ENCODE measurements at regions not wholly inside any gene's neighbourhood (a gene's known extent, or its start where the extent isn't known, plus 50 kb on each side); places are given as distances from the start of the nearest gene placed in this dataset.
"Not testable (repeated sequence)": the region's sequence is repeated elsewhere in the genome, so short reads cannot be mapped to it uniquely, and the experiment has no call there.

GRCh38 chr7:156510966-156511365 lies 129.6 kb upstream of the RNF32 start:
- H3K27me3 ChIP-seq (replicated peaks): no peaks in the 10 kb centered on the region
- H3K36me3 ChIP-seq (replicated peaks): no peaks in the 10 kb centered on the region
- H3K4me3 ChIP-seq (ENCODE audit: low read depth, low read length): no peak overlapping the region
- H3K27ac ChIP-seq: no peak overlapping the region
- TF ChIP-seq CTCF (IDR thresholded peaks at IDR 0.05; ENCODE audit: low read depth, low read length, missing control alignments): no peak
- no peak for DNase-seq
- in situ Hi-C loops (cut with HindIII; ENCODE audit: low pct_ligation_motif_present, low sequenced_read_pairs): no loop called here

GRCh38 chr7:156509216-156509615 lies 131.4 kb upstream of the RNF32 start:
- TF ChIP-seq CTCF (IDR thresholded peaks at IDR 0.05; ENCODE audit: low read depth, low read length, missing control alignments): no peak
- no peak overlapping the region for H3K4me3 ChIP-seq (ENCODE audit: low read depth, low read length)
- in situ Hi-C loops (cut with HindIII; ENCODE audit: low pct_ligation_motif_present, low sequenced_read_pairs): no loop called here
- H3K27me3 ChIP-seq (replicated peaks): no peaks in the 10 kb centered on the region
- no peaks in the 10 kb centered on the region for H3K36me3 ChIP-seq (replicated peaks)
- H3K27ac ChIP-seq: no peak overlapping the region
- no peak for DNase-seq

GRCh38 chr7:156505876-156506275 lies 134.7 kb upstream of the RNF32 start:
- no peaks in the 10 kb centered on the region for H3K36me3 ChIP-seq (replicated peaks)
- no peak for TF ChIP-seq CTCF (IDR thresholded peaks at IDR 0.05; ENCODE audit: low read depth, low read length, missing control alignments)
- H3K27me3 ChIP-seq (replicated peaks): no peaks in the 10 kb centered on the region
- H3K27ac ChIP-seq: no peak overlapping the region
- H3K4me3 ChIP-seq (ENCODE audit: low read depth, low read length): no peak overlapping the region
- no peak for DNase-seq
- in situ Hi-C loops (cut with HindIII; ENCODE audit: low pct_ligation_motif_present, low sequenced_read_pairs): no loop called here

- no peaks in the 10 kb centered on the region for H3K27me3 ChIP-seq (replicated peaks)
- in situ Hi-C loops (cut with HindIII; ENCODE audit: low pct_ligation_motif_present, low sequenced_read_pairs): no loop called here
- H3K27ac ChIP-seq: no peak overlapping the region
- no peaks in the 10 kb centered on the region for H3K36me3 ChIP-seq (replicated peaks)
- no peak for DNase-seq
- TF ChIP-seq CTCF (IDR thresholded peaks at IDR 0.05; ENCODE audit: low read depth, low read length, missing control alignments): no peak
- H3K4me3 ChIP-seq (ENCODE audit: low read depth, low read length): no peak overlapping the region
Measured at GRCh38 chr7:156504687-156505545, 135.7 kb upstream of the RNF32 start.

- in situ Hi-C loops (cut with HindIII; ENCODE audit: low pct_ligation_motif_present, low sequenced_read_pairs): no loop called here
- no peaks in the 10 kb centered on the region for H3K36me3 ChIP-seq (replicated peaks)
- H3K27me3 ChIP-seq (replicated peaks): no peaks in the 10 kb centered on the region
- no peak for TF ChIP-seq CTCF (IDR thresholded peaks at IDR 0.05; ENCODE audit: low read depth, low read length, missing control alignments)
- no peak overlapping the region for H3K27ac ChIP-seq
- H3K4me3 ChIP-seq (ENCODE audit: low read depth, low read length): no peak overlapping the region
- DNase-seq: no peak
Measured at GRCh38 chr7:156504006-156504405, 136.6 kb upstream of the RNF32 start.

- H3K36me3 ChIP-seq (replicated peaks): no peaks in the 10 kb centered on the region
- no peak overlapping the region for H3K4me3 ChIP-seq (ENCODE audit: low read depth, low read length)
- DNase-seq: no peak
- no peak overlapping the region for H3K27ac ChIP-seq
- H3K27me3 ChIP-seq (replicated peaks): no peaks in the 10 kb centered on the region
- in situ Hi-C loops (cut with HindIII; ENCODE audit: low pct_ligation_motif_present, low sequenced_read_pairs): no loop called here
- no peak for TF ChIP-seq CTCF (IDR thresholded peaks at IDR 0.05; ENCODE audit: low read depth, low read length, missing control alignments)
Measured at GRCh38 chr7:156503196-156503595, 137.4 kb upstream of the RNF32 start.

GRCh38 chr7:156501815-156502214 lies 138.8 kb upstream of the RNF32 start:
- H3K4me3 ChIP-seq (ENCODE audit: low read depth, low read length); in situ Hi-C loops (cut with HindIII; ENCODE audit: low pct_ligation_motif_present, low sequenced_read_pairs); H3K27me3 ChIP-seq (replicated peaks): not testable (repeated sequence)

More at GRCh38 chr7:156501815-156502214, 138.8 kb upstream of the RNF32 start:
- not testable (repeated sequence) for DNase-seq; H3K36me3 ChIP-seq (replicated peaks); H3K27ac ChIP-seq

Measured in brain microvascular endothelial cell (primary cell).